Parathyroid adenoma (tissue), 2 donors: ENCODE measurements at regions not wholly inside any gene's neighbourhood (a gene's known extent, or its start where the extent isn't known, plus 50 kb on each side); places are given as distances from the start of the nearest gene placed in this dataset.

Source experiments
- H2AFZ ChIP-seq: fragments of 300-600 bp; sonication (generic); one replicate; pipeline ENCODE4 v1.7.0; 2017; ENCODE audit warnings: antibody characterized with exemption, mild to moderate bottlenecking
- H3K27ac ChIP-seq: fragments of 300-600 bp; sonication (generic); one replicate; pipeline ENCODE4 v1.7.0; 2017
- H3K27me3 ChIP-seq: fragments of 300-600 bp; sonication (generic); one replicate; pipeline ENCODE4 v1.7.0; 2017; ENCODE audit warnings: low read length; ENCODE audit not compliant: control insufficient read depth, insufficient read depth
- H3K36me3 ChIP-seq: fragments of 300-600 bp; sonication (generic); one replicate; pipeline ENCODE4 v1.7.0; 2017; ENCODE audit warnings: low read length; ENCODE audit not compliant: control insufficient read depth, insufficient read depth
- H3K4me1 ChIP-seq: fragments of 300-600 bp; sonication (generic); one replicate; pipeline ENCODE4 v1.7.0; 2017; ENCODE audit warnings: control low read depth
- H3K4me2 ChIP-seq: fragments of 300-600 bp; sonication (generic); one replicate; pipeline ENCODE4 v1.7.0; 2017; ENCODE audit warnings: low read length
- H3K4me3 ChIP-seq: fragments of 300-600 bp; sonication (generic); one replicate; pipeline ENCODE4 v1.7.0; 2017; ENCODE audit warnings: low read depth, low read length
- H3K79me2 ChIP-seq: fragments of 300-600 bp; sonication (generic); one replicate; pipeline ENCODE4 v1.7.0; 2017; ENCODE audit warnings: control low read depth
- H3K9ac ChIP-seq: fragments of 300-600 bp; sonication (generic); one replicate; pipeline ENCODE4 v1.7.0; 2017; ENCODE audit warnings: mild to moderate bottlenecking
- H3K9me3 ChIP-seq: fragments of 300-600 bp; sonication (generic); one replicate; pipeline ENCODE4 v1.7.0; 2017; ENCODE audit warnings: low read length; ENCODE audit not compliant: control insufficient read depth
- TF ChIP-seq, protein P1 (sequence below): fragments of 300-600 bp; sonication (generic); IDR thresholded peaks from one replicate; pipeline ENCODE4 v1.7.0; 2017; ENCODE audit warnings: antibody characterized with exemption, mild to moderate bottlenecking
- donor health status: primary hyperparathyroidism.

DNA sequence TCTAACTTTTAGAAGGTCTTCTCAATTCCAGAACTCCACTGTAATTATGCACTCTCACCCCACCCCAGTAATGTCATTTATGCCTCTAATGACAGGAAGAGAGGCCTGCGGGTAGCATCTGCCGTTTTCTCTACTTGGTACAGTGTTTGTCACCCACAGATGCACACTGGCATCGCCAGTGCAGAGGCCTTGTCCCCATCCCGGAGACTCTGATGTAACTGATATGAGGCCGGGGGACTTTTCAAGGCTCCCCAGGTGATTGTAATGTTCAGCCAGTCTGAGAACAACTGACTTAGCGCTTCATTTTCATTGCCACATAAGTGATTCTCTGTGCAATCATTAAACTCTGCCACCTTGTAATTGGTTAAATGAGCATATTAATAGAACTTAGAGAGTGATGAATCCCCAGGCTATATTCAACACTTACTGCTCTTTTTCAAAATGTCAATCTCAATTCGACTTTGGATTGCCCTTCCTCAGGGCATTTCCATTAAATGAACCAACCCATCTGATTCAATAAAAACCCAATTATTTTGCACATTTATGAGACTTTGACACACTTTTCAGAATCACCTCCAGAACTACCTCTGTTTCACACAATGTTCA, 113.2 kb downstream of the HERPUD2 start:
- Histone ChIP-seq H3K27me3 (peaks cover 3% of the 10 kb centered on the region), H3K9ac (no peak overlapping the region), H2AFZ (no peak overlapping the region)

DNA sequence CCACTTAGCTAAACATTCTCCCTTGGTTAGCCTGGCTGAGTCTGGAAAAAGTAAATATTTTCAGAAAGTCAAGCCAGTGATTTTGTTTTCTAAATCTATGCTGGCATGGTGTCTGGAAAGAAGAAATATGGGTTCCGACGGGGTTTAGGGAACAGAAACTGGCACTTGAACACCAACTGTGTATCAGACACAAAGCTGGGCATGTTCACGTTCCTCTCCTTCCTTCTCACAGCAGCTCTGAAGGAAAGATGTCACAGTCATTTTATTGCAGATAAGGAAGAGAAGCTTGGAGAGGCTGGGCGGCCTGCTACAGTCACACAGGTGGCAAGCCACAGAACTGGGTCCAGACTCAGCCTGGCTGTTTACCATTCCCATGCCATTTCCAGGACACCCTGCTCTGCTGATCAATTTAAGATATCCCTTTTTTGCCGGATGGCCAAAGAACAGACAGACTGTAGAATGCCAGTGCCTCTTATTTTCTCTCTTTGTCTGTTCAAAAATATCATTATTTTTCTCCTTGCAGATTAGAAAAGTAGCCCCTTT, 118.8 kb downstream of the HERPUD2 start:
- Histone ChIP-seq H3K36me3 (no peaks in the 10 kb centered on the region), H3K27ac (no peak overlapping the region)

More for the DNA sequence above, 113.2 kb downstream of the HERPUD2 start:
- no peak overlapping the region for H3K4me2 ChIP-seq
- no peak overlapping the region for H3K27ac ChIP-seq
- H3K4me1 ChIP-seq = no peaks in the 10 kb centered on the region
- TF ChIP-seq, protein P1, sequence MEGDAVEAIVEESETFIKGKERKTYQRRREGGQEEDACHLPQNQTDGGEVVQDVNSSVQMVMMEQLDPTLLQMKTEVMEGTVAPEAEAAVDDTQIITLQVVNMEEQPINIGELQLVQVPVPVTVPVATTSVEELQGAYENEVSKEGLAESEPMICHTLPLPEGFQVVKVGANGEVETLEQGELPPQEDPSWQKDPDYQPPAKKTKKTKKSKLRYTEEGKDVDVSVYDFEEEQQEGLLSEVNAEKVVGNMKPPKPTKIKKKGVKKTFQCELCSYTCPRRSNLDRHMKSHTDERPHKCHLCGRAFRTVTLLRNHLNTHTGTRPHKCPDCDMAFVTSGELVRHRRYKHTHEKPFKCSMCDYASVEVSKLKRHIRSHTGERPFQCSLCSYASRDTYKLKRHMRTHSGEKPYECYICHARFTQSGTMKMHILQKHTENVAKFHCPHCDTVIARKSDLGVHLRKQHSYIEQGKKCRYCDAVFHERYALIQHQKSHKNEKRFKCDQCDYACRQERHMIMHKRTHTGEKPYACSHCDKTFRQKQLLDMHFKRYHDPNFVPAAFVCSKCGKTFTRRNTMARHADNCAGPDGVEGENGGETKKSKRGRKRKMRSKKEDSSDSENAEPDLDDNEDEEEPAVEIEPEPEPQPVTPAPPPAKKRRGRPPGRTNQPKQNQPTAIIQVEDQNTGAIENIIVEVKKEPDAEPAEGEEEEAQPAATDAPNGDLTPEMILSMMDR = no peak
- H3K9me3 ChIP-seq = no peaks in the 10 kb centered on the region
- H3K79me2 ChIP-seq = no peaks in the 10 kb centered on the region
- H3K36me3 ChIP-seq = no peaks in the 10 kb centered on the region
- no peak overlapping the region for H3K4me3 ChIP-seq

DNA sequence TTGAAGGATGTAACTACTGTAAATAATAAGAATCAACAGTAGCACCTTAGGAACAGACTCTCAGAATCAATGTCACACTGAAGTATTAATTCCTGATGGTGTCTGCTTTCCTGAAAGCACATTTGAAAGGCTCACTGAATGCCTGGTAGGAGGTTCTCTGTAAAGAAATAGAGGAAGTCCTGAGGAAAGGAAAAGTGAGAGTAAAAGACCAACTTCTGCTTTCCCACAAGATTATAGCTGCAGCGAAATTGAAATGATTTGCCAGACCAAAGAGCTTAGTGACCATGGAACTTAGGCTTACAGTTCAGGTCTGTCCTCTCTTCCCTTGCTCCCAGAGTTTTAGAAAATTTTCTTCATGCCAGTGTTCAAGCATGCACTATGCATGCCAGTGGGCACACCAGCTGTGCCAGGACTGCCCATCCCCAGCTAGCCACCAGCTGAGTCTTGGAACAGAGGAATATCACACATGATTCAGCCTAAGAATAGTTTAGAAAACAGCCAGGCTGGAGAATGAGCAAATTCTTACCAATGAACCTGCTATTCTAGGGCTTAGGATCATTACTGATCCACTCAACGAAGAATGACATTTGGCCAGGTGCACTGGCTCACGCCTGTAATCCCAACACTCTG, 123.2 kb downstream of the HERPUD2 start:
- no peaks in the 10 kb centered on the region for H3K36me3 ChIP-seq
- H3K9me3 ChIP-seq = no peaks in the 10 kb centered on the region
- H3K4me3 ChIP-seq = no peak overlapping the region
- no peaks in the 10 kb centered on the region for H3K79me2 ChIP-seq
- H3K9ac ChIP-seq = no peak overlapping the region
- no peak overlapping the region for H2AFZ ChIP-seq
- H3K27ac ChIP-seq = no peak overlapping the region
- H3K4me2 ChIP-seq = no peak overlapping the region
- no peaks in the 10 kb centered on the region for H3K27me3 ChIP-seq
- no peaks in the 10 kb centered on the region for H3K4me1 ChIP-seq
- TF ChIP-seq, protein P1 = no peak

More for the DNA sequence above, 118.8 kb downstream of the HERPUD2 start:
- Histone ChIP-seq H2AFZ (no peak overlapping the region), H3K4me2 (no peak overlapping the region), H3K9ac (no peak overlapping the region), H3K4me3 (no peak overlapping the region), H3K79me2 (no peaks in the 10 kb centered on the region), H3K4me1 (no peaks in the 10 kb centered on the region), H3K9me3 (no peaks in the 10 kb centered on the region), H3K27me3 (peaks cover 3% of the 10 kb centered on the region)
- TF ChIP-seq, protein P1 = no peak

DNA sequence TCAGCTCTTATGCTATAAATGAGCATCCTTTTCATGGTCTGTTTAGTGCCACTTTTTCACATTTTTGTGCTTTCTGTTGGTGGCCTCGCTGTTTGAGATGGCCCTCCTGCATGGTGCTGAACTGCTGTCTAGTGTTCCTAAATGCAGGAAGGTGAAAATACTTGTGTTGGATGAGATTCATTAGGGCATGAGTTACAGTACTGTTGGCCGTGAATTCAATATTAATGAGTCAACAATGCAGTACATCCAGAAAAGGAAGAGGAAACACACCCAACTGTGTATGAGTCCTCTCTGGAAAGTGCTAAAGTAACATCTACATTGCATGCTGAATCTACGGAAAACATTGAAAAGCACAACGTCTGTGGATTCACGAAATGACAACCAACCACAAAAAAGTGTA, 124.0 kb downstream of the HERPUD2 start:
- TF ChIP-seq, protein P1 = no peak
- Histone ChIP-seq H3K4me3 (no peak overlapping the region), H2AFZ (no peak overlapping the region), H3K4me1 (no peaks in the 10 kb centered on the region), H3K27me3 (no peaks in the 10 kb centered on the region), H3K9ac (no peak overlapping the region), H3K9me3 (no peaks in the 10 kb centered on the region), H3K4me2 (no peak overlapping the region), H3K36me3 (no peaks in the 10 kb centered on the region), H3K27ac (no peak overlapping the region), H3K79me2 (no peaks in the 10 kb centered on the region)
